SU-DHL-6 (cell line): ENCODE measurements at regions not wholly inside any gene's neighbourhood (a gene's known extent, or its start where the extent isn't known, plus 50 kb on each side); places are given as distances from the start of the nearest gene placed in this dataset.
"Not testable (repeated sequence)": the region's sequence is repeated elsewhere in the genome, so short reads cannot be mapped to it uniquely, and the experiment has no call there.

Experiments
- H2AFZ ChIP-seq: fragments of 200-600 bp; sonication (generic); 2 replicates; pipeline ENCODE4 v1.6.1; 2014; ENCODE audit warnings: low read depth, mild to moderate bottlenecking, moderate library complexity, mixed read lengths, antibody characterized with exemption, low read length; ENCODE audit not compliant: severe bottlenecking
- H3F3A ChIP-seq: fragments of 200-600 bp; shearing (Covaris generic); 2 replicates; pipeline ENCODE4 v1.6.0; 2016; ENCODE audit warnings: antibody characterized with exemption, mild to moderate bottlenecking; ENCODE audit not compliant: insufficient read depth
- H3K27ac ChIP-seq: fragments of 200-600 bp; sonication (generic); 2 replicates; pipeline ENCODE4 v1.5.1; 2016; ENCODE audit warnings: low read depth, mild to moderate bottlenecking, low read length, moderate library complexity, mixed read lengths
- H3K27me3 ChIP-seq: fragments of 200-600 bp; sonication (generic), shearing (Covaris generic); 2 replicates; pipeline ENCODE4 v1.6.0; 2014; ENCODE audit warnings: mild to moderate bottlenecking, low read length
- H3K36me3 ChIP-seq: fragments of 200-600 bp; sonication (generic); 2 replicates; pipeline ENCODE4 v1.6.1; 2014; ENCODE audit warnings: mild to moderate bottlenecking, low read length, mixed read lengths
- H3K4me2 ChIP-seq: fragments of 300-600, 200-600 bp; shearing (Covaris generic), sonication (generic); 2 replicates; pipeline ENCODE4 v1.6.0; 2014; ENCODE audit warnings: low read length, low read depth, mild to moderate bottlenecking; ENCODE audit not compliant: poor library complexity, severe bottlenecking
- H3K4me3 ChIP-seq: fragments of 200-600 bp; sonication (generic); 2 replicates; pipeline ENCODE4 v1.5.1; 2014; ENCODE audit warnings: antibody characterized with exemption, low read length, mild to moderate bottlenecking, mixed read lengths; ENCODE audit not compliant: insufficient read depth, poor library complexity, severe bottlenecking
- H3K79me2 ChIP-seq: fragments of 200-600 bp; sonication (generic); 2 replicates; pipeline ENCODE4 v1.6.1; 2014; ENCODE audit warnings: mild to moderate bottlenecking, low read length, moderate library complexity; ENCODE audit not compliant: insufficient read depth
- H3K9ac ChIP-seq: fragments of 200-600 bp; sonication (generic); 2 replicates; pipeline ENCODE4 v1.7.0; 2014; ENCODE audit warnings: mild to moderate bottlenecking, low read length
- H3K9me2 ChIP-seq: fragments of 200-600 bp; sonication (generic); replicated peaks from 2 replicates; pipeline ENCODE4 v1.6.1; 2014; ENCODE audit warnings: low read length; ENCODE audit not compliant: insufficient read depth
- H3K9me3 ChIP-seq: fragments of 200-600 bp; sonication (generic); 2 replicates; pipeline ENCODE4 v1.6.1; 2014; ENCODE audit warnings: low read length, mixed read lengths; ENCODE audit not compliant: insufficient read depth
- H4K20me1 ChIP-seq: fragments of 200-600 bp; sonication (generic); 2 replicates; pipeline ENCODE4 v1.6.1; 2014; ENCODE audit warnings: low read depth, mild to moderate bottlenecking, antibody characterized with exemption, low read length, moderate library complexity, mixed read lengths
- EZH2phosphoT487 ChIP-seq: fragments of 200-600 bp; sonication (generic), shearing (Covaris generic); conservative IDR thresholded peaks from 2 replicates; pipeline ENCODE4 v1.6.1; 2018; ENCODE audit warnings: mild to moderate bottlenecking, antibody characterized with exemption, low read length, moderate library complexity, mixed read lengths
- TF ChIP-seq, protein P1 (sequence below): fragments of 200-600 bp; sonication (generic); IDR thresholded peaks from one replicate; pipeline ENCODE4 v1.5.1; 2017; ENCODE audit warnings: antibody characterized with exemption, mild to moderate bottlenecking, low read length, moderate library complexity; ENCODE audit not compliant: insufficient read depth, poor library complexity, severe bottlenecking

GRCh38 chr21:17201741-17202260, 311.0 kb upstream of the CXADR start:
- no peak overlapping the region for H3K4me2 ChIP-seq
- no peaks in the 10 kb centered on the region for H3K79me2 ChIP-seq
- no peaks in the 10 kb centered on the region for H3K36me3 ChIP-seq
- no peaks in the 10 kb centered on the region for H3K9me2 ChIP-seq
- H3K9ac ChIP-seq = no peak overlapping the region
- TF ChIP-seq EZH2phosphoT487 = no peak
- TF ChIP-seq, protein P1, sequence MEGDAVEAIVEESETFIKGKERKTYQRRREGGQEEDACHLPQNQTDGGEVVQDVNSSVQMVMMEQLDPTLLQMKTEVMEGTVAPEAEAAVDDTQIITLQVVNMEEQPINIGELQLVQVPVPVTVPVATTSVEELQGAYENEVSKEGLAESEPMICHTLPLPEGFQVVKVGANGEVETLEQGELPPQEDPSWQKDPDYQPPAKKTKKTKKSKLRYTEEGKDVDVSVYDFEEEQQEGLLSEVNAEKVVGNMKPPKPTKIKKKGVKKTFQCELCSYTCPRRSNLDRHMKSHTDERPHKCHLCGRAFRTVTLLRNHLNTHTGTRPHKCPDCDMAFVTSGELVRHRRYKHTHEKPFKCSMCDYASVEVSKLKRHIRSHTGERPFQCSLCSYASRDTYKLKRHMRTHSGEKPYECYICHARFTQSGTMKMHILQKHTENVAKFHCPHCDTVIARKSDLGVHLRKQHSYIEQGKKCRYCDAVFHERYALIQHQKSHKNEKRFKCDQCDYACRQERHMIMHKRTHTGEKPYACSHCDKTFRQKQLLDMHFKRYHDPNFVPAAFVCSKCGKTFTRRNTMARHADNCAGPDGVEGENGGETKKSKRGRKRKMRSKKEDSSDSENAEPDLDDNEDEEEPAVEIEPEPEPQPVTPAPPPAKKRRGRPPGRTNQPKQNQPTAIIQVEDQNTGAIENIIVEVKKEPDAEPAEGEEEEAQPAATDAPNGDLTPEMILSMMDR = no peak
- no peak overlapping the region for H3K27ac ChIP-seq
- H3K27me3 ChIP-seq = no peaks in the 10 kb centered on the region
- no peaks in the 10 kb centered on the region for H3K9me3 ChIP-seq
- no peak overlapping the region for H2AFZ ChIP-seq
- H4K20me1 ChIP-seq = no peaks in the 10 kb centered on the region
- no peak overlapping the region for H3K4me3 ChIP-seq
- H3F3A ChIP-seq = no peaks in the 10 kb centered on the region

DNA sequence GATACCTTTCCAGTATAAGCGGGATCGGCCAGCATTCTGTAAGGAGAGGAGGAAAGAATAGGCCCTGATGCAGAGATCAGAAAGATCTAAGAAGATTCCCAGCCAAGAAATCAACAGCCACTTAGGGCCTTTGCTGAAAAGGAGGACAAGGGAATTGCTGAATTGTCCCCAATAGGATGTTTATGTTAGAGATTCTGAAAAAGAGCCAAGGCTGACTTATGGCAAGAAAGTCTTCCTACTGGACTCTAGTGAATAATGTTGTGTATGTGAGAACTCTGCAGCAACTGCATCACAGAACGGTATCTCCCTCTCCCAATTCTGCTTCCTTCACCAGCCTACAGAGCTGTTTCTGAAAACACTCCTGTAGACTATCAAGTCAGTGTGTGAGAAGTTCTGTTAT, 298.0 kb upstream of the CXADR start:
- H3K9me2 ChIP-seq = no peaks in the 10 kb centered on the region
- no peaks in the 10 kb centered on the region for H3K79me2 ChIP-seq
- no peaks in the 10 kb centered on the region for H4K20me1 ChIP-seq
- H3K36me3 ChIP-seq = no peaks in the 10 kb centered on the region
- H3K4me3 ChIP-seq = no peak overlapping the region
- no peak overlapping the region for H3K9ac ChIP-seq
- H3K9me3 ChIP-seq = no peaks in the 10 kb centered on the region
- no peak overlapping the region for H3K4me2 ChIP-seq
- H3K27ac ChIP-seq = no peak overlapping the region
- TF ChIP-seq, protein P1 = no peak
- TF ChIP-seq EZH2phosphoT487 = no peak
- no peak overlapping the region for H2AFZ ChIP-seq
- H3K27me3 ChIP-seq = no peaks in the 10 kb centered on the region
- no peaks in the 10 kb centered on the region for H3F3A ChIP-seq

- not testable (repeated sequence) for H3K9me2 ChIP-seq, H3K36me3 ChIP-seq, H3K4me2 ChIP-seq, H3K79me2 ChIP-seq, H3K4me3 ChIP-seq, H3K27ac ChIP-seq, H3K9ac ChIP-seq, H4K20me1 ChIP-seq, H3K27me3 ChIP-seq, H3F3A ChIP-seq, H3K9me3 ChIP-seq, H2AFZ ChIP-seq
Measured at GRCh38 chr21:17219050-17219449, 293.8 kb upstream of the CXADR start.

- Histone ChIP-seq H4K20me1 (no peaks in the 10 kb centered on the region), H3F3A (no peaks in the 10 kb centered on the region), H3K4me3 (no peak overlapping the region), H3K9ac (no peak overlapping the region), H3K27me3 (no peaks in the 10 kb centered on the region), H3K9me3 (no peaks in the 10 kb centered on the region; the same call in 1 of the 2 replicates), H3K27ac (no peak overlapping the region), H3K36me3 (no peaks in the 10 kb centered on the region), H3K79me2 (no peaks in the 10 kb centered on the region), H2AFZ (no peak overlapping the region), H3K9me2 (no peaks in the 10 kb centered on the region), H3K4me2 (no peak overlapping the region)
- TF ChIP-seq, protein P1 = no peak
- TF ChIP-seq EZH2phosphoT487 = no peak
Measured at GRCh38 chr21:17231124-17231523, 281.7 kb upstream of the CXADR start.
